HEK293 (cell line): ENCODE measurements at regions not wholly inside any gene's neighbourhood (a gene's known extent, or its start where the extent isn't known, plus 50 kb on each side); places are given as distances from the start of the nearest gene placed in this dataset.

Experiments used
- CTCF ChIA-PET: fragments of 350-600 bp; formaldehyde crosslinking; extraction: SDS; loops from one replicate; lab custom pipeline; 2021; ENCODE audit warnings: antibody characterized with exemption; lab: Yijun Ruan, JAX
- POLR2A ChIA-PET: fragments of 300-600 bp; formaldehyde crosslinking; extraction: SDS; loops from one replicate; lab custom pipeline; 2020; ENCODE audit warnings: antibody characterized with exemption, inconsistent platforms; lab: Yijun Ruan, JAX
- H3K27ac ChIP-seq: fragments of 200-500 bp; sonication (Bioruptor generic); 2 replicates; pipeline ENCODE4 v1.5.1; 2014; ENCODE audit warnings: low read depth, low read length, control low read depth, inconsistent platforms; ENCODE audit errors: extremely low read depth
- H3K36me3 ChIP-seq, 2 experiments: fragments of 200-500 bp in 1 of 2; sonication (Bioruptor generic) in 1 of 2; 1 replicate in 1 of 2; 2 replicates in 1 of 2; pipeline ENCODE4 v1.5.1; 2014 to 2017; ENCODE audit warnings: inconsistent platforms in 2 of 2, low read length in 2 of 2; ENCODE audit not compliant: control insufficient read depth in 2 of 2, insufficient read depth in 1 of 2
- H3K4me1 ChIP-seq: fragments of 200-500 bp; sonication (Bioruptor generic); 2 replicates; pipeline ENCODE4 v1.5.1; 2014; ENCODE audit warnings: mild to moderate bottlenecking, low read length, inconsistent platforms; ENCODE audit not compliant: control insufficient read depth, insufficient read depth
- H3K4me3 ChIP-seq: 2 replicates; pipeline ENCODE4 v1.5.1; 2011; ENCODE audit warnings: low read depth, mild to moderate bottlenecking, control low read depth, low read length, moderate library complexity
- H3K9me3 ChIP-seq: fragments of 200-500 bp; sonication (Bioruptor generic); 2 replicates; pipeline ENCODE4 v1.5.1; 2014; ENCODE audit warnings: low read depth, low read length, inconsistent platforms; ENCODE audit not compliant: control insufficient read depth, insufficient read depth
- PBX3 ChIP-seq: sonication (generic); formaldehyde crosslinking; IDR thresholded peaks from 2 replicates; pipeline ENCODE4 v1.8.1; 2022; ENCODE audit warnings: mild to moderate bottlenecking, moderate library complexity, missing genetic modification reagents
- RBAK ChIP-seq: fragments of 450-650 bp; formaldehyde crosslinking; IDR thresholded peaks from 2 replicates; pipeline ENCODE4 v1.5.1; 2016; ENCODE audit warnings: missing biosample characterization, missing genetic modification characterization
- ZBTB8A ChIP-seq: fragments of 450-650 bp; formaldehyde crosslinking; IDR thresholded peaks from 2 replicates; pipeline ENCODE4 v1.5.1; 2016; ENCODE audit warnings: missing biosample characterization, missing genetic modification characterization
- ZFP37 ChIP-seq: fragments of 450-650 bp; formaldehyde crosslinking; IDR thresholded peaks from 2 replicates; pipeline ENCODE4 v1.5.1; 2016; ENCODE audit warnings: missing biosample characterization, missing genetic modification characterization
- ZNF23 ChIP-seq: fragments of 450-650 bp; formaldehyde crosslinking; IDR thresholded peaks from 2 replicates; pipeline ENCODE4 v1.5.1; 2016; ENCODE audit warnings: missing biosample characterization, missing genetic modification characterization, borderline replicate concordance
- ZNF311 ChIP-seq: fragments of 450-650 bp; formaldehyde crosslinking; IDR thresholded peaks from 2 replicates; pipeline ENCODE4 v1.5.1; 2017; ENCODE audit warnings: missing biosample characterization, missing genetic modification characterization, borderline replicate concordance
- ZNF391 ChIP-seq: fragments of 450-650 bp; formaldehyde crosslinking; IDR thresholded peaks from 2 replicates; pipeline ENCODE4 v1.5.1; 2016; ENCODE audit warnings: low read depth, missing biosample characterization, missing genetic modification characterization, borderline replicate concordance
- ZNF558 ChIP-seq: fragments of 450-650 bp; formaldehyde crosslinking; IDR thresholded peaks from 2 replicates; pipeline ENCODE4 v1.5.1; 2016; ENCODE audit warnings: missing biosample characterization, missing genetic modification characterization
- ZNF777 ChIP-seq: fragments of 450-650 bp; formaldehyde crosslinking; IDR thresholded peaks from 2 replicates; pipeline ENCODE4 v1.5.1; 2017; ENCODE audit warnings: missing biosample characterization, missing genetic modification characterization, borderline replicate concordance
- ZNF843 ChIP-seq: fragments of 450-650 bp; formaldehyde crosslinking; IDR thresholded peaks from 2 replicates; pipeline ENCODE4 v1.5.1; 2016; ENCODE audit warnings: missing biosample characterization, missing genetic modification characterization
- ZSCAN23 ChIP-seq: fragments of 450-650 bp; formaldehyde crosslinking; IDR thresholded peaks from 2 replicates; pipeline ENCODE4 v1.5.1; 2016; ENCODE audit warnings: missing biosample characterization, missing genetic modification characterization
- ZSCAN30 ChIP-seq: fragments of 450-650 bp; IDR thresholded peaks from 2 replicates; pipeline ENCODE4 v1.5.1; 2018; ENCODE audit warnings: missing biosample characterization, mild to moderate bottlenecking, missing genetic modification characterization, moderate library complexity
- TF ChIP-seq, protein P1 (sequence below): fragments of 450-650 bp; formaldehyde crosslinking; IDR thresholded peaks from 2 replicates; pipeline ENCODE4 v1.5.1; 2016; ENCODE audit warnings: missing biosample characterization, missing genetic modification characterization
- TF ChIP-seq, protein P2 (sequence below): fragments of 450-650 bp; formaldehyde crosslinking; IDR thresholded peaks from 2 replicates; pipeline ENCODE4 v1.5.1; 2016; ENCODE audit warnings: missing biosample characterization, missing genetic modification characterization
- TF ChIP-seq, protein P3 (sequence below): fragments of 450-650 bp; formaldehyde crosslinking; IDR thresholded peaks from 2 replicates; pipeline ENCODE4 v1.5.1; 2017; ENCODE audit warnings: missing biosample characterization, missing genetic modification characterization

GRCh38 chr3:117519776-117520175 lies 810.2 kb downstream of the TUSC7 start:
- no peaks in the 10 kb centered on the region for H3K9me3 ChIP-seq
- H3K4me1 ChIP-seq, result 0 out of 2 replicates have a peak, but pooled peaks cover 2% of the 10 kb centered on the region
- CTCF ChIA-PET, result no interaction called here
- H3K36me3 ChIP-seq, result no peaks in the 10 kb centered on the region
- no peak overlapping the region for H3K27ac ChIP-seq
- no peak overlapping the region for H3K4me3 ChIP-seq
- POLR2A ChIA-PET, result no interaction called here
- TF ChIP-seq ZNF391 (tag by site-specific recombination) (no peak), ZNF843 (tag by site-specific recombination) (peak; percentile 16; the same call in 1 of the 2 replicates), ZBTB8A (tag by site-specific recombination) (no peak), ZNF558 (no peak), ZNF311 (tag by site-specific recombination) (no peak), ZFP37 (tag by site-specific recombination) (no peak)
- TF ChIP-seq, protein P1, sequence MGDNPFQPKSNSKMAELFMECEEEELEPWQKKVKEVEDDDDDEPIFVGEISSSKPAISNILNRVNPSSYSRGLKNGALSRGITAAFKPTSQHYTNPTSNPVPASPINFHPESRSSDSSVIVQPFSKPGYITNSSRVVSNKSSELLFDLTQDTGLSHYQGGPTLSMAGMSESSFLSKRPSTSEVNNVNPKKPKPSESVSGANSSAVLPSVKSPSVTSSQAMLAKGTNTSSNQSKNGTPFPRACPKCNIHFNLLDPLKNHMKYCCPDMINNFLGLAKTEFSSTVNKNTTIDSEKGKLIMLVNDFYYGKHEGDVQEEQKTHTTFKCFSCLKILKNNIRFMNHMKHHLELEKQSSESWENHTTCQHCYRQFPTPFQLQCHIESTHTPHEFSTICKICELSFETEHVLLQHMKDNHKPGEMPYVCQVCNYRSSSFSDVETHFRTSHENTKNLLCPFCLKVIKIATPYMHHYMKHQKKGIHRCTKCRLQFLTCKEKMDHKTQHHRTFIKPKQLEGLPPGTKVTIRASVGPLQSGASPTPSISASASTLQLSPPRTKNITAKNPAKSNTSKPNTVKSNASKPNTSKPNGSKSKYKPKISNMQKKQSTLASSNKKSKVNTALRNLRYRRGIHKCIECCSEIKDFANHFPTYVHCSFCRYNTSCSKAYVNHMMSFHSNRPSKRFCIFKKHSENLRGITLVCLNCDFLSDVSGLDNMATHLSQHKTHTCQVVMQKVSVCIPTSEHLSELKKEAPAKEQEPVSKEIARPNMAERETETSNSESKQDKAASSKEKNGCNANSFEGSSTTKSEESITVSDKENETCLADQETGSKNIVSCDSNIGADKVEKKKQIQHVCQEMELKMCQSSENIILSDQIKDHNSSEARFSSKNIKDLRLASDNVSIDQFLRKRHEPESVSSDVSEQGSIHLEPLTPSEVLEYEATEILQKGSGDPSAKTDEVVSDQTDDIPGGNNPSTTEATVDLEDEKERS (tag by site-specific recombination), result no peak
- TF ChIP-seq, protein P2, sequence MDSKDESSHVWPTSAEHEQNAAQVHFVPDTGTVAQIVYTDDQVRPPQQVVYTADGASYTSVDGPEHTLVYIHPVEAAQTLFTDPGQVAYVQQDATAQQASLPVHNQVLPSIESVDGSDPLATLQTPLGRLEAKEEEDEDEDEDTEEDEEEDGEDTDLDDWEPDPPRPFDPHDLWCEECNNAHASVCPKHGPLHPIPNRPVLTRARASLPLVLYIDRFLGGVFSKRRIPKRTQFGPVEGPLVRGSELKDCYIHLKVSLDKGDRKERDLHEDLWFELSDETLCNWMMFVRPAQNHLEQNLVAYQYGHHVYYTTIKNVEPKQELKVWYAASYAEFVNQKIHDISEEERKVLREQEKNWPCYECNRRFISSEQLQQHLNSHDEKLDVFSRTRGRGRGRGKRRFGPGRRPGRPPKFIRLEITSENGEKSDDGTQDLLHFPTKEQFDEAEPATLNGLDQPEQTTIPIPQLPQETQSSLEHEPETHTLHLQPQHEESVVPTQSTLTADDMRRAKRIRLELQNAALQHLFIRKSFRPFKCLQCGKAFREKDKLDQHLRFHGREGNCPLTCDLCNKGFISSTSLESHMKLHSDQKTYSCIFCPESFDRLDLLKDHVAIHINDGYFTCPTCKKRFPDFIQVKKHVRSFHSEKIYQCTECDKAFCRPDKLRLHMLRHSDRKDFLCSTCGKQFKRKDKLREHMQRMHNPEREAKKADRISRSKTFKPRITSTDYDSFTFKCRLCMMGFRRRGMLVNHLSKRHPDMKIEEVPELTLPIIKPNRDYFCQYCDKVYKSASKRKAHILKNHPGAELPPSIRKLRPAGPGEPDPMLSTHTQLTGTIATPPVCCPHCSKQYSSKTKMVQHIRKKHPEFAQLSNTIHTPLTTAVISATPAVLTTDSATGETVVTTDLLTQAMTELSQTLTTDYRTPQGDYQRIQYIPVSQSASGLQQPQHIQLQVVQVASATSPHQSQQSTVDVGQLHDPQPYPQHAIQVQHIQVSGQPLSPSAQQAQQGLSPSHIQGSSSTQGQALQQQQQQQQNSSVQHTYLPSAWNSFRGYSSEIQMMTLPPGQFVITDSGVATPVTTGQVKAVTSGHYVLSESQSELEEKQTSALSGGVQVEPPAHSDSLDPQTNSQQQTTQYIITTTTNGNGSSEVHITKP (tag by site-specific recombination), result 0 out of 2 replicates have a peak, but pooled peaks have one; percentile 46
- TF ChIP-seq, protein P3, sequence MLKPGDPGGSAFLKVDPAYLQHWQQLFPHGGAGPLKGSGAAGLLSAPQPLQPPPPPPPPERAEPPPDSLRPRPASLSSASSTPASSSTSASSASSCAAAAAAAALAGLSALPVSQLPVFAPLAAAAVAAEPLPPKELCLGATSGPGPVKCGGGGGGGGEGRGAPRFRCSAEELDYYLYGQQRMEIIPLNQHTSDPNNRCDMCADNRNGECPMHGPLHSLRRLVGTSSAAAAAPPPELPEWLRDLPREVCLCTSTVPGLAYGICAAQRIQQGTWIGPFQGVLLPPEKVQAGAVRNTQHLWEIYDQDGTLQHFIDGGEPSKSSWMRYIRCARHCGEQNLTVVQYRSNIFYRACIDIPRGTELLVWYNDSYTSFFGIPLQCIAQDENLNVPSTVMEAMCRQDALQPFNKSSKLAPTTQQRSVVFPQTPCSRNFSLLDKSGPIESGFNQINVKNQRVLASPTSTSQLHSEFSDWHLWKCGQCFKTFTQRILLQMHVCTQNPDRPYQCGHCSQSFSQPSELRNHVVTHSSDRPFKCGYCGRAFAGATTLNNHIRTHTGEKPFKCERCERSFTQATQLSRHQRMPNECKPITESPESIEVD (tag by site-specific recombination), result 0 out of 2 replicates have a peak, but pooled peaks have one; percentile 13

DNA sequence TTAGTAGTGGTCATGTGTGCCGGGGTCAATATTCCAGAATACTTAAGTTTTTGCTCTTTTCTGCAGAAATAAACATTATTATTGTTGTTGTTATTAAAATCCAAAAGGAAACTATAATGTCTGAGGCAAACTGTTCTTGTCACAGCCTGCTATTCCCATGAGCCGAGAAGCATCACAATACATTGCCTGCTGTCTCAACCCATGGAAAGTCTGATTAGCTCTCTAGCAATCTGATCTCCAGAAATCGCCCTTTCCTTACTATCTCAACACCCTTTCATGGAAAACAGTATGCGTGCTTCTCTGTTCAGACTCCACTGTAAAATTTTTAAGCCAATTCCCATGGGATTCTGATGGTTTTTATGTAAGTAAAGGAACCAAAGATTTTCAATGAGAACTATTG lies 811.0 kb downstream of the TUSC7 start:
- H3K27ac ChIP-seq, result no peak overlapping the region
- TF ChIP-seq RBAK (tag by site-specific recombination), result no peak
- TF ChIP-seq ZNF23, result no peak
- TF ChIP-seq ZSCAN30 (tag by site-specific recombination), result no peak
- TF ChIP-seq PBX3 (CRISPR knock-in tag), result no peak
- no peak for TF ChIP-seq ZSCAN23 (tag by site-specific recombination)
- no peak for TF ChIP-seq ZNF777
- POLR2A ChIA-PET, result no interaction called here
- CTCF ChIA-PET, result no interaction called here
- 0 out of 2 replicates have a peak, but pooled peaks cover 2% of the 10 kb centered on the region for H3K4me1 ChIP-seq
- no peak overlapping the region for H3K4me3 ChIP-seq
- H3K36me3 ChIP-seq, result no peaks in the 10 kb centered on the region
- no peaks in the 10 kb centered on the region for H3K9me3 ChIP-seq
